G401 (cell line): ENCODE measurements at regions not wholly inside any gene's neighbourhood (a gene's known extent, or its start where the extent isn't known, plus 50 kb on each side); places are given as distances from the start of the nearest gene placed in this dataset.

Source experiments
- DNase-seq: peaks from one replicate; pipeline ENCODE4 v3.0.0-alpha.2; 2015; ENCODE audit warnings: low spot score
- in situ Hi-C: cut with HindIII; loops from 2 replicates; pipeline ENCODE4 v1.10.0; 2016; ENCODE audit warnings: low sequenced_read_pairs, mixed read lengths

DNA sequence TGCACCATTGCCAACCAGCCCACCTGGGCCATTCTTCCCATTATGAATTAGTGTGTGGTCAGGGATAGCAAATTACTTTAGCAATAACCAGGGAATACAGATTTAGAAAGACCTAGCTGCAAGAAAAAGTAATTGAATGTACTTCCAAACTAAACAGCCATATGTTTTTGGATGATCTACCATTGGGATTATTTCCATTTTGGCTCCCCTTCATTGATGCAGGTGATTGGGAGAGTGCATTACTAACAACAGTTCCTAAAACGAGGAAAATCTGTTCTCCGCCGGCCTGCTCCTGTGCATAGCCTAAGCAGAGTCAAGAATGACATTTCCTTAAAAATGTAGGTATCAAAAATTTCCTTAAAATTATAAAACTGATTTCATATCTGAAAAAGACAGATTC, 58.5 kb downstream of the MAIP1 start:
- DNase-seq = no peak
- in situ Hi-C loops = no loop called here

DNA sequence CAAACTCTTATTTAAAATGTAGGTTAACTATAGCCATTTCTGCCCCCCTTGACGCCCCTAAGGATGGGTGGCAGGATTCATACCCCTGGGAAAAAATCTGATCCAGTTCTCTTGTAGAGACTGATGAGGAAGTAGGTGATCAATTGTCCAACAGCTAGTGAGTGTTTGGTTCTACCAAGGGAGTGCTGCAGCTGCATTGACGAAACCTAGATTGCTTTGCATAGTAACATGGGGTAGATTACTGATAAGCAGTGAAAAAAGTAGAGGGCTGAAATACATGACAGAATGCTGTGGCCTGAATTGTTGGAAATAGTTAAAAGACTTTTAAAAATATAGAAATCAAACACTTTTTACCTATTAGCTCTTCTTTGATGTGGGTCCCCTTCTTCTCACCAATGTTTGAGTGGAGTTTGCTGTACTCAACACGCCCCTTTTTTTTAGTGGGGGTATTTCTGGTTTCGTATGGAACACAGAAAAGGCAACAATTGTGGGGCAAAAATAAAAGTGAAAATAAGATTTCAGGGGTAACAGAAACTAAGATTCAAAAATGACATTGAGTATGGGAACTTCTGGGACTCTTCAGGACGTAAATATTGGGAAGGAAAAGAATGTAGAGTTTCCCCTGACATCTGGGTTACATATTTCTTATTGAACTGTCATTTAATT, 66.2 kb downstream of the MAIP1 start:
- no peak for DNase-seq
- in situ Hi-C loops = no loop called here

DNA sequence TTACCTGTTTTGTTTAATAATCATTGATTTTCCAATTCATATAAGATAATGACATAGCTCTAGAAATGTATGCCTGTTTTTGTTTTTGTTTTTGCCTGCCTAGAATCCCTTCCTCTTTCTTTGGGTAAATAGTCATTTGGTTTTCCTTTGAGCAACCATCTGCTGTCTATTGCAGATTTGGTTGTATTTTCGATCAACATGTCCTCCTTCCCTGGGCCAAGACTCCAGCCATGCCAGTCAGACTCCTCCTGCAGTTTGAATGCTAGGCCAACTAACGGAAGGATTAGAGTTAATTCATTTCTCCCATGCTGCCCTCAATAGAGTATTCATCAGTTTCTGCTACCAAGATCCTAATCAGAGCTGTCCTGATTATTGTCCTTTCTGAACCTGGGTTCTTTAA, 67.1 kb downstream of the MAIP1 start:
- DNase-seq = peak; percentile 78
- in situ Hi-C loops = no loop called here

DNA sequence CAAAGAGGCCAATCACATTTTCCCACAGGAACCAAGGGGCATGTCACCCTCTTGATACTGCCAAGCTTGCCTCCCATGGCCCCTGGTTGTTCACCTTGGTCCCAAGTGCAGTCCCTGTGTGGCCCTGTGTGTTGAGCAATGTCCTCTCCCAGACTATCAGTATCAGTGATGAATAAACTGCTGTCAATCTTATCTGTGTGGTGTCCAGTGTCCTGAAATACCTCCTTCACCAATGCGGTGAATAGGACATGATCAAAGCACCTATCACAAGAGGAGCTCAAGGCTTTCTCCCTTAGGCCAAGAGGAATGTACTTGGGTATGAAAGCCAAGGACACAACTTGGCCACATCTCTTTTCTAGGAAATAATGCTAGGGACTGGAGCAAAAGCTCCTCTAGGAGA, 68.2 kb downstream of the MAIP1 start:
- no peak for DNase-seq
- in situ Hi-C loops = no loop called here

DNA sequence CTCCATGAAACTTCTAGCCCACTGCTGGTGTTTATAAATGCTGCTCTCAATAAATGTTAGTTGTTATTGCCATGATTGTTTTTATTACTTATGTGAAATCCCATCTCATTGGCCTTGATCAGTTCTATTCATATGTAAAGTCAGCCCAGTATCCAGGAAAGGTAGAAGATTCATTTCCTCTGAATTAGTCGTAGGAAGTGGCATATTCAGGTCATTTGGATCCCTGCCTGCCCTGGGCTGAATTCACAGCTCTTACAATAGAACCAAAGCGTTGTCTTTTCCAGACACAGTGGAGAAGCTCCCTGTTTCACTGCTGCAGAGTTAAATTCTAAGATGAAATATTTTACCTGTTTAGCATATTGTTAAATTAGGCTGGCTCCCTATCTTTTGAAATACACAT, 70.3 kb downstream of the MAIP1 start:
- DNase-seq = peak; percentile 95
- in situ Hi-C loops = no loop called here

DNA sequence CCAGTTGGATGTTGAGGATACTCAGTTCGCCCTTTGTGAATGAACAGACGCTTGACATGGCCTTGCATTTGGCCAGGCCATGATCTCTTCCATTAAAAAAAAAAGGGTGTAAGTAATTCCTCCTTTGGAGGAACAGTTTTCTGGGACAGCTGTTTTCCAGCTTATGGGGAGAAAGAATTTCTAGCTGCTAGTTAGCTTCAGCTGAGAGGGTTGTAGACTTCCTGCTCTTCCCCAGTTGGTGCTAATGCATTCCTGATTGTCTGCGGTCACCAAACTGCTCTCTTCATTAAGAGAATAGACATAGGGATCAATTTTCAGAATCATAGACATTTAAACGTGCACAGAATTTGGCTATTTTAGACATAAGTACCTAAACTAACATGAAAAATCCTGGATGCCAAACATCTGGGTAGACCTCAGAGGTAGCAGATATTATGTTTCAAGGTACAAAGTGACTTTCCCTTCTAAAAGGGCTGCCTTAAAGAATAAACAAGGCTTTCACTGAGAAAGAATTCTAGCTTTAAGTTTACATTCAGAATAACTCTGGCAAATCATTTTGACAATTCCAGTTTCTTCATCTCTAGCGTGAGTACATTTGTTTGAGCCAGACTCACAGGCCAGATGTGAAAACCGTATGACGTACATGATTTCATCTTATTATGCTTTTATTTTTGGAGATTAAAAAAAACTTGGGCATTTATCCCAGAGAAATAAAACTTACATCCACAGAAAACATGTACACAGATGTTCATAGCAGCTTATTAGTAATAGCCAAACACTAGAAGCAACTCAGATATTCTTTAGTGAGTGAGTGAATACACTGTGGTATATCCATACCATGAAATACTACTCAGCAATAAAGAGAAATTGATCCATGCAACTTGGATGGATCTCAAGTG, 71.2 kb downstream of the MAIP1 start:
- DNase-seq = no peak
- in situ Hi-C loops = no loop called here

DNA sequence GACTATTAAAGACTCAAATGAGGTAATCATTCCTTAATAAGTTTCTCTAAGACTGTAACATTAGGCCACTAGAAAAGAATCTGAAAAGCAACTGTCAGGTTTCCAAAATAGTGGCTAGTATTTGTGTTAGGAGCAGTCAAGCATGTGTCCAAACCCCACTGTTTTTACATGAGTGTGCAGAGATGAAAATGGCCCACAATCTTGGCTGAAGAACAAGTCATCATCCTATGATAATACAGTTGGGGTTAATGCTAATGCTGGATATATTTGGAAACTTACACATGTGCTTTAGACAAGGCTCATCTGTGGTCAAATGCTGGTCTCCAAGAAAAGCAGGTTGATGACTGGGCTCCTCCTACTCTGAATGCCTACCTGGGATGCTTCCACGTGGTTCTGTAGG, 73.6 kb downstream of the MAIP1 start:
- DNase-seq = no peak
- in situ Hi-C loops = no loop called here

DNA sequence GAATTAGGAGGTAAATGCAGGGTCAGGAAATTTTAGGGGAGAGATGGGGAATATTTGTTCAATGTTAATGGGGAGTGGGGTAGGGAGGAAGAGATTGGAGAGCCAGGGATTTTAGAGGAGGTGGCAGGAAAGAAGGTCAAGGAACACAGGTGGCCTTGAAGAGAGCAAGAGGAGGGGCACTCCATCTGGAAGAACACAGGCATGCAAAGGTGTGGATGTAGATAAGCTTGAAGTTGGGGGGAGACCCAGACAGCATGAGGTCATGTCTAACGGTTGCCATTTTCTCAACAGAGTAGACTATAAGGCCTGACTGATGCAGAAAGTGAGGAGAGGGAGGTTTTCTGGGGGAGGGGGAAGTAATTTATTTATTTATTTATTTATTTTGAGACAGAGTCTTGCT, 77.5 kb downstream of the MAIP1 start:
- no peak for DNase-seq
- in situ Hi-C loops = no loop called here

DNA sequence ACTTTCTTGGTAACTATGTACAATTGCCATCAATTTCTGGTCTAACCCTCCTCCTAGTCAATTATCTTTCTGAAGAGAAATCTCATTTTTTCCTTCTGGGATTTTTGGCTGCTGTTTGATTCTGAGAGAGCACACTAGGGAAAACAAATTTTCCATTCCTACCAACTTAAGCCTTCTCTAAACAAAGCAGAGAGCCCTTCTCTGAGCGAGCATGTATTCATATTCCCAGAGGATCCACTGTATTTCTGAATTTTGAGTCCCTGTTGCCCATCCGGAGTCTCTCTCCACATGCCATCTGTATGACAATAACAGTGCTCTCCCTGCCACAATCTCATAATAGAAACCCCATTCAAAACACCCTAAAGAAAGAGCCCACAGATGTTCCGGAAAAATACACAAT, 78.5 kb downstream of the MAIP1 start:
- in situ Hi-C loops = no loop called here
- DNase-seq = no peak

DNA sequence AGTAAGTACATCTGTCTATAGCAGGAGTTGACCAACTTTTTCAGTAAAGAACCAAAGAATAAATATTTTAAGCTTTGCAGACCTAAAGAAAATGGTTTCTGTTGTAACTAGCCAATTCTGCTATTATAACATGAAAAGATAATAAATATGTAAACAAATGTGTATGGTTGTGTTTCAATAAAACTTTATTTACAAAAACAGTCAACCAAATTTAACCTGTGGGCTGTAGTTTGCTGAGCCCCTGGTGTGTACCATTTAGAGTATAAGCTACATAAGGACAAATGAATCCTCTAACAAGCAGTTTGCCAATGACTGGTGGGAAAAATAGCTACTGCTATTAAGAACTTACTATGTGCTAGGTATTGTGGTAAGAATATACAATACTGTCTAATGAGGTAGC, 79.4 kb downstream of the MAIP1 start:
- in situ Hi-C loops = no loop called here
- DNase-seq = no peak

DNA sequence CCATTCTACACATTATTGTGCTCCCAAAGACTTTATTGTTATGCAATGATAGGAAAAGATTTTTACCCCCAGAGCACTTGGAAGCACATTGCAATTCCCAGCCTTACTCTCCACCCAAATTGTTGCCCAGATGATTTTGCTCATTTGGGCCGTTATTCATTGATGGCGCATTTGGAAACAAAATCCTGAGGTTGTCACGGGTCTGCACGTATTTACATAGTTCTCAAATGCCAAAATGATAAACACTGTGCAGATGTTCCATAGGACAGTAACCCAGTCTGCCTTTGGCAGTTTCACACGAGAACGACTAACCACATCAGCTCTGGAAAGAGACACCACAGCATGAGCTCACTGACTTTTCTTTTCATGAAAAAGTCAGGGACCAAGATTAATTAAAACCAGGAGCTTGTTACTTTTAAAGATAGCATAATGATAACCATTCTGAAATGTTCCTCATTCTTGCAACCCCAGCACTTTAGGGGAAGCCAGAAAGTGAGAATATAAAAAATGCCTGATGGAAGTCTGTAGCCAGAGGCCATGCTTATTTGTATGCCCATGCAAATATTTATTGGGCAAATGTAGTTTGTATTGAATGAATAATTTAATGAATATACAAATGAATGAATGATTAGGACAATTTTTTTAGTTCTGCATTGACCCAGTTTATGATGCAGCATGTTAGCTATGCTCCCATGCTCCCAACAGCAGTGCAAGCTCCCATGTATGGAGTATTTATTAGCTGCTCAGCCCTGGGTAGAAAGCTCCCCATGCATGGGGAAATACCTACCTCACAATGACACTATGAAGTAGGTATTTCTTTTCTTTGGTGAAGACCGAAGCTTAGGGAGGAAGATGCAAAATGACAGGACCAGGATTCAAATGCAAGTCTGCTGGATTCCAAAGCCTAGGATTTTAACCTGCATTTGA, 84.6 kb downstream of the MAIP1 start:
- no peak for DNase-seq
- in situ Hi-C loops = no loop called here

DNA sequence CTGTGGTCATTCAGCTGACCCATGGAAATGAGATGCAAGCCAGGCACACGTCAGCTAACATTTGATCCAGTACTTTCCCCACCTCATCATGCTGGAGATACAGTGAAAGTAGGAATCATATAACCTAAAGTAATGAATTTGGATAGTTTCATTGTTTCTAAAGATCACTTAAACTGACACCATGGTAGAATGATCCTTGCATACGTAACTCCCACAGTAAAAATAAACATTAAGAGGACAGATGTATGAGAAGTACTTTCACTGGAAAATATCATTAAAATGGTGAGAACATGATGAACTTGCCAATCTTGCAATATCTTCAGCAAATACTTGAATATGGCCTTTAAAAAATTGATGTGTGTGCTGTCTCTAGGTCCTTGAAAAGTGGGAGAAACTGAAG, 85.4 kb downstream of the MAIP1 start:
- in situ Hi-C loops = no loop called here
- DNase-seq = no peak

DNA sequence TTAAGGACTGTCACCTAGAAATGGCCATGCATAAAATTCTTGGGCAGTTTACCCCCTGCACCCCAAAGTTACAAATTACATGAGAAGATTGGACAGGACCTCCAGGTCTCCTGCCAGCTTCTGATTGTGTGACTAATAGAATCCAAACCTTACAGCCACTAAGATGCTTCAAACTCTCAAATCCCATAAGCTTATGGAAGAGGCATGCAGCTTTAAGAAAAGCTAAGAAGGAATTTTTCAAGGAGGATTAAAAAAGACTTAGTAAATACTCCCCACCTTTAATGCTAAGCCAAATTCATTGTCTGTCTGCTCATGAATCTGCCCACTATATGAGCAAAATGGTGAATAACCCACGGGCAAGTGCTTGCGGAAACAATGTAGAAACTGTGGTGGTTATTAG, 86.3 kb downstream of the MAIP1 start:
- DNase-seq = no peak

DNA sequence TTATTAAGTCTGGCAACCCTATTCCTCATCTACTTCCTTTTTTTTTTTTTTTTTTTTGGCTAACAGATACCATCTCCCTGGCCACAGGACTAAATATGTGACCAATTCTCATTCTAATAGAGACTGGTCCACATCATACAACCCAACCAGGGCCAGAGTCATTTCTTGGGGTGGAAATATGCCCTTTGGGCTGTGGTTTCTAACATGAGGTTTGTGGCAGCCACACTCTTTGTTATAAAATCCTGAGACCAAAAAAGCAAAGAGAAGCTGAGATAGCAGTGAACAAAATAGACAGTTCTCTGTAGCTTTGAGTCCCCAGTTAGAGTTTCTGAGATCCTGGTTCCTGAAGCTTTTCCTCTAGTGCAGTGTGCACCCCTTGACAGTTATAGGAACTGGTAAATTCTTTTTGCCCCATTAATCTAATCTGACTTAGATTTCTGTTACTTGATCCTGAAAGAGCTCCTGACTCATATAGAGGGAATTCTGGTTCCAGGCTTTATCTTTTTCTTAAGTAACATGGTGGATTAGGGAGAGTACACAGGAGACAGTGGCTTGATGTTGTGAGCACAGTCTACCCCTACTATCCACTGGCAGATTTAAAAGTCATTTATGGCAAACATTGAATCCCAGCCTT, 86.8 kb downstream of the MAIP1 start:
- no peak for DNase-seq
- in situ Hi-C loops = no loop called here

More for the DNA sequence above, 86.3 kb downstream of the MAIP1 start:
- in situ Hi-C loops = no loop called here

DNA sequence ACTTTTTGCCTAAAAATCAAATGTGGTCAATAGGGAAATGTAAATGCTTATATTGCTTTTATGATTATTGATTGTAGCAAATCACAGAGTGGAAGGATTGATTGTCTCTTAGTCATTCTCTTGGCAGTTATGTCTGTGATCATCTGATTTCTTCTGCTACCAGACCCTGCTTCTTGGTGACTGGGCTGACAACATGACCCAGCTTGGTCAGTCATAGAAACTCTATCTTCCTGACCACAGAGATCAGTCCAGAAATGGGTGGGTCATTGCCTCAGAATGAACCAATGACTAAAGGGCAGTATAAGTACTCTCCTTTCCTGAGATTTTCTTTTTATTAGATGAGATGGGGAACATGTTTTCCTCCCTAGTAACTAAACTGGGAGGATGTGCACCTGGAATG, 87.6 kb downstream of the MAIP1 start:
- no peak for DNase-seq
- in situ Hi-C loops = no loop called here

DNA sequence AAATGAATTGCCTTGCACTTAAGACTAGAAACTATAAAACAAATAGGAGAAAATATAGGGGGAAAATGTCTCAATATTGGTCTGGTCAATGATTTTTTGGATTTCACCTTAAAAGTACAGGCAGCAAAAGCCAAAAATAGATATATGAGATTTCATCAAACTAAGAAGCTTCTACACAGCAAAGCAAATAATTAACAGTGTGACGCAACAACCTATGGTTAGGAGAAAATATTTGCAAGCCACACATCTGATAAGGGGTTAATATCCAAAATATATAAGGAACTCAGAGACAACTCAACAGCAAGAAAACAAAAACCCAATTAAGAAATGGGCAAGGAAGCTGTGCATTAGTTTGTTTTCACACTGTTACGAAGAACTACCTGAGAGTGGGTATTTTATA, 89.1 kb downstream of the MAIP1 start:
- in situ Hi-C loops = no loop called here

DNA sequence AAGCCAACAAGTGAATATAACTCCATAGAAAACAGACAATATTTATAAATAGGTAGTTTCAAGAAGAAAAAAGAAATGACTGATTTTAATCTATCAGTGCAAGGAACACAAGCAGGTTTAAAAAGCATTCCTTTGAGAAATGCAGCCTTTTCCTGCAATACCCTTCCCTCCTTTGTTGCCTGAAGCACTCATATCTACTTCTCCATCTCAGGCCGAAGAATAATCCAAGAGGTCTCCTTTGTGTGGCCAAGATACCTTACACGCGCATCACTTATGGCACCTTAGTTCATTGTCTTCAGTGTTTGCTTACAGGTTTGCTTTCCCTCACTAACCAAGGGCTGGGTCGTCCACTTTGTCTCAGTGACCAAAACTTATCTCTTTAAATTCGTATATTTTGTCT, 93.0 kb downstream of the MAIP1 start:
- no peak for DNase-seq
- in situ Hi-C loops = no loop called here

More for the DNA sequence above, 89.1 kb downstream of the MAIP1 start:
- DNase-seq = no peak

DNA sequence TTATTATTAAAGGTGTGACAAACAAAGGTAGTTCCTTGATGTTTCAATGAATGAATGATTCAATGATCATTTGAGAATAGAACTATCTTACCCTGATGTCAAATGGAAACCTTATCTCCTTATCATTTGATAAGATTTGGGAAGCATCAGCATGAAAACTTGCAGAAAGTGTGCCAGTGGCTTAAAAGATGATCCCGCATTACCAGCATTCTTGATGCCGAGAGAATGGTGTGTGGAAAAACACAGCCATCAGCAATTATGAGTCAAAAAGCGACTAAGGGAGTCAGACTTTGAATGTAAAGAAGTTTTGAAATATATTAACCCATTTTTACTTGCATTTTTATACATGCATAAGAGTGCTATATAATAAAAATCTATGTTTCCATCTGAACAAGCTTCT, 93.7 kb downstream of the MAIP1 start:
- DNase-seq = no peak
- in situ Hi-C loops = no loop called here

DNA sequence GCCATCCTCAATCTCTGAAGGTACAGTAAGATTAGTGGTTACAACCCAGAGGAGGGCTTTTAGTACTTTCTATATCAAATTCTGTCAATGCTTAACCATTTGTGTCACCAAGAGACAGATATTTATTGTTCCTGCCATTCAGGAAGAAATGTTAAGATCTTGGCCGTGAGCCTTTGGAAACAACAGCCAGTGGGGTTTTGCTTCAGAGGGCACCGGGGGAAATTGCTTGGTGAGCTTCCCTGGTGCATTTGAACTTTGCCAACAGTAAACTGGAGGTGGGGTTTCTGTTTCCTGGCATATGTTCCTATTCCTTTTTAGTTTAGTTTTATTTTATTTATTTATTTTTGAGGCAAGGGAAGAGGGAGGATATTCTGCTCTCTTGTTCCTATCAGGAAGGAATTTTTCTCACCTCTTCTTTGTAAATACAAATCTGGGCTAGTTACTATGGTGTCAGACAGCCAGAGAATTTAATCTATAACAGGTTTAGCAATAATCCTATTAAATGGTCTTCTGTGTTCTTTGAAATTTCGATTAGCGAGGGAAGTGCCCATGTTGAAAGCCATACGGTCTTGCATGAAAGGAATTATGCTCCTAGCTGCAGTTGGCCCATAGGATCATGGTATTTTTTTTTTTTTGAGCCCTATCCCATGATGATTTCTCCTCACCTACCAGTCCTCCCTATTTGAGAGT, 95.7 kb downstream of the MAIP1 start:
- in situ Hi-C loops = no loop called here
- no peak for DNase-seq
